Breast epithelium (tissue), 4 donors: ENCODE measurements at regions not wholly inside any gene's neighbourhood (a gene's known extent, or its start where the extent isn't known, plus 50 kb on each side); places are given as distances from the start of the nearest gene placed in this dataset.

ENCODE experiments used
- DNase-seq, 2 donors: peaks; one replicate each; pipeline ENCODE4 v3.0.0-alpha.2; 2019; ENCODE audit warnings: low spot score in 2 of 2
- H3K27ac ChIP-seq, 2 donors: fragments of 200-600 bp; sonication (generic) in 1 of 2; one replicate each; pipeline ENCODE4 v1.5.1; 2016 to 2019; ENCODE audit warnings: mild to moderate bottlenecking in 1 of 2
- H3K27me3 ChIP-seq, 2 donors: fragments of 200-600 bp; sonication (generic) in 1 of 2; one replicate each; pipeline versions ENCODE4 v1.5.1 to v1.6.0; 2017 to 2019; ENCODE audit warnings: control low read depth in 1 of 2, mild to moderate bottlenecking in 1 of 2
- H3K36me3 ChIP-seq: fragments of 200-600 bp; one replicate; pipeline ENCODE4 v1.5.1; 2019
- H3K4me1 ChIP-seq, 2 donors: fragments of 200-600 bp; sonication (generic); one replicate each; pipeline ENCODE4 v1.5.1; 2016 to 2019; ENCODE audit warnings: control low read depth in 1 of 2
- H3K4me3 ChIP-seq, 3 donors: fragments of 200-600 bp; sonication (generic); 1 replicate in 2 of 3; 2 replicates in 1 of 3; pipeline ENCODE4 v1.5.1; 2016 to 2019; ENCODE audit warnings: mild to moderate bottlenecking in 3 of 3, moderate library complexity in 2 of 3
- H3K9me3 ChIP-seq, 2 donors: fragments of 200-600 bp; sonication (generic) in 1 of 2; one replicate each; pipeline ENCODE4 v1.5.1; 2016 to 2019; ENCODE audit warnings: control low read depth in 1 of 2
- POLR2A ChIP-seq: fragments of 450-650 bp; IDR thresholded peaks from one replicate; pipeline ENCODE4 v1.6.1; 2016; ENCODE audit warnings: antibody characterized with exemption, mild to moderate bottlenecking, moderate library complexity
- POLR2AphosphoS5 ChIP-seq, 3 donors: sonication (generic); formaldehyde crosslinking; IDR thresholded peaks; one replicate each; pipeline ENCODE4 v1.6.1; 2017; ENCODE audit warnings: antibody characterized with exemption in 3 of 3
- intact Hi-C: fragments of 100-400 bp; cut with DNase I; formaldehyde crosslinking; loops from one replicate; pipeline ENCODE4 v1.15.1; 2023; ENCODE audit warnings: low total_unique reads
- TF ChIP-seq, protein P1 (sequence below), 3 donors: fragments of 450-650 bp; IDR thresholded peaks; one replicate each; pipeline ENCODE4 v1.5.1; 2016 to 2017; ENCODE audit warnings: antibody characterized with exemption in 3 of 3, mild to moderate bottlenecking in 3 of 3, moderate library complexity in 3 of 3

DNA sequence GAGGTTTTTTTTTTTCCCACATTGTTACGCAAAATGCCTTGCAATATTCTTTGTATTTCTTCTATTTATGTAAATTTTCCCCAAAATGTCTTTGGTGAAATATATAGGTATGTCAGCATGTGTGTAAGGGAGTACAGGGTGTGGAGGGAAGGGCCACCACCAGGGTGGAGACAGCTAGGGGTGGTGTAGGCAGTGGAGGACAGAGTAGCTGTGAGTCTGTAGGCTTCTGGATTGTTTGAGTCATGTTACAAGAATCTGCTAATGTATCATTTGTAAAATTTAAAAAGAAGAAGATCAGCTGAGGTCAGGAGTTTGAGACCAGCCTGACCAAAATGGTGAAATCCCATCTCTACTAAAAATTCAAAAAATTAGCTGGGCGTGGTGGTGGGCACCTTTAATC, 175.5 kb downstream of the NXNL2 start:
- no peak for DNase-seq
- Histone ChIP-seq H3K27me3 (no peaks in the 10 kb centered on the region), H3K36me3 (no peaks in the 10 kb centered on the region), H3K4me1 (no peaks in the 10 kb centered on the region), H3K9me3 (peaks cover 2 to 4% of the 10 kb centered on the region in 2 donors), H3K27ac (no peak overlapping the region), H3K4me3 (no peak overlapping the region)
- intact Hi-C loops, result no loop called here
- TF ChIP-seq POLR2A (no peak), POLR2AphosphoS5 (IDR thresholded peaks at IDR 0.05) (no peak)
- TF ChIP-seq, protein P1, sequence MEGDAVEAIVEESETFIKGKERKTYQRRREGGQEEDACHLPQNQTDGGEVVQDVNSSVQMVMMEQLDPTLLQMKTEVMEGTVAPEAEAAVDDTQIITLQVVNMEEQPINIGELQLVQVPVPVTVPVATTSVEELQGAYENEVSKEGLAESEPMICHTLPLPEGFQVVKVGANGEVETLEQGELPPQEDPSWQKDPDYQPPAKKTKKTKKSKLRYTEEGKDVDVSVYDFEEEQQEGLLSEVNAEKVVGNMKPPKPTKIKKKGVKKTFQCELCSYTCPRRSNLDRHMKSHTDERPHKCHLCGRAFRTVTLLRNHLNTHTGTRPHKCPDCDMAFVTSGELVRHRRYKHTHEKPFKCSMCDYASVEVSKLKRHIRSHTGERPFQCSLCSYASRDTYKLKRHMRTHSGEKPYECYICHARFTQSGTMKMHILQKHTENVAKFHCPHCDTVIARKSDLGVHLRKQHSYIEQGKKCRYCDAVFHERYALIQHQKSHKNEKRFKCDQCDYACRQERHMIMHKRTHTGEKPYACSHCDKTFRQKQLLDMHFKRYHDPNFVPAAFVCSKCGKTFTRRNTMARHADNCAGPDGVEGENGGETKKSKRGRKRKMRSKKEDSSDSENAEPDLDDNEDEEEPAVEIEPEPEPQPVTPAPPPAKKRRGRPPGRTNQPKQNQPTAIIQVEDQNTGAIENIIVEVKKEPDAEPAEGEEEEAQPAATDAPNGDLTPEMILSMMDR (IDR thresholded peaks at IDR 0.05), result no peak

DNA sequence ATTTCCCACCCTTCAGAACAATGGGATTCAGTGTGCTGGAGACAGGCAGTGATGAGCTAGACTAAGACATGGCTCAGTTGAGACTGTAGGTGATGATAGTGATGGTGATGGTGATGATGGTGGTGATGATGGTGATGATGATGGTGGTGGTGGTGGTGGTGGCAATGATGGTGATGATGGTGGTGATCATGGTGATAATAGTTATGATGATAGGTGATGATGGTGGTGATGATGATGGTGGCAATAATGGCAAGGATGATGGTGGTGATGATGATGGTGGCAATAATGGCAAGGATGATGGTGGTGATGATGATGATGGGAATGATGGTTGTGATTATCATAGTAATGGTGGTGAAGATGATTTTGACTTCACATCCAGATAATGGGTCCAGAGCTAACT, 176.7 kb downstream of the NXNL2 start:
- H3K27ac ChIP-seq, result no peak overlapping the region
- intact Hi-C loops, result no loop called here
- H3K4me3 ChIP-seq, result no peak overlapping the region
- no peaks in the 10 kb centered on the region for H3K27me3 ChIP-seq
- H3K4me1 ChIP-seq, result no peaks in the 10 kb centered on the region
- H3K9me3 ChIP-seq, result peaks cover 5 to 8% of the 10 kb centered on the region in 2 donors
- H3K36me3 ChIP-seq, result no peaks in the 10 kb centered on the region
- DNase-seq, result no peak
- TF ChIP-seq POLR2AphosphoS5 (IDR thresholded peaks at IDR 0.05), result no peak
- no peak for TF ChIP-seq POLR2A
- TF ChIP-seq, protein P1 (IDR thresholded peaks at IDR 0.05), result no peak

DNA sequence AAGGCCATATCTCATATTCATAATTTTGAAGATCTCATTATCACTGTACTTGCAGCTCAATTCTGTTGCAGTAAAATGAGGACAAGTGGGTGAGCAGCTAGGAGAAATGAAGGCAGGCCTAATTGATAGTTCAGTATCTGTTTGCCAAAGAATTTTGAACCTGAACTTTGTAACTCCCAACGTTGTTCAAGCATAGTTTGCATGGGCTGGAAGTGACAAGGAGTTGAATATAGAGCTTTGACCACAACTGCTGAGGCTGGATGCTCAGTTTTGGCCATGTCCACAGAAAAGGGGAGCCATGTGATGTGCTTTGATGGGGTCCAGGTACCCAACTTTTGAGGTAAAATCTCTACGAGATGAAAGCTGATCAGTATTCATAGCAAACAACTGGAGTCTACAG, 177.5 kb downstream of the NXNL2 start:
- H3K9me3 ChIP-seq, result peaks cover 5 to 8% of the 10 kb centered on the region in 2 donors
- intact Hi-C loops, result no loop called here
- TF ChIP-seq POLR2A (no peak), POLR2AphosphoS5 (IDR thresholded peaks at IDR 0.05) (no peak)
- TF ChIP-seq, protein P1 (IDR thresholded peaks at IDR 0.05), result no peak
- no peaks in the 10 kb centered on the region for H3K4me1 ChIP-seq
- no peak overlapping the region for H3K27ac ChIP-seq
- H3K27me3 ChIP-seq, result no peaks in the 10 kb centered on the region
- no peaks in the 10 kb centered on the region for H3K36me3 ChIP-seq
- no peak for DNase-seq
- H3K4me3 ChIP-seq, result no peak overlapping the region

DNA sequence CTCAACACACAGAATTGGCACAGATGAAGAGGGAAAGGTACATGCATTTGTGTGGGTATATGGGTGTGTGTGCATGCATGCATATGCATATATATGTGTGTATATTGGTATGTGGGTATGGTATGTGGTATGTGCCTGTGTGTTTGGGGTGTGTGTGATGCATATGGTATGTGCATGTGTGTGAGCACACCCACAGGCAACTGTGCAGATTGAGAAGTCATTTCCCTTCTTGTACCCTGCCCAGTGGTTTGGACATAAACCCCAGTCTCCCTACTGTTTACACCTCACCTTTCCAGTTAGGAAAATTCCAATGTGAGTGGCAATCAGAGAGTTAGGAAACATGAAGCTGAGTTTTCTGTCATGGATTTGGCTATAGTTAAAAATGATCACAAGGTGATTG, 178.0 kb downstream of the NXNL2 start:
- Histone ChIP-seq H3K36me3 (no peaks in the 10 kb centered on the region), H3K27me3 (no peaks in the 10 kb centered on the region), H3K4me3 (no peak overlapping the region), H3K4me1 (no peaks in the 10 kb centered on the region), H3K27ac (no peak overlapping the region), H3K9me3 (peaks cover 5 to 8% of the 10 kb centered on the region in 2 donors)
- DNase-seq, result no peak
- TF ChIP-seq, protein P1 (IDR thresholded peaks at IDR 0.05), result no peak
- TF ChIP-seq POLR2A (no peak), POLR2AphosphoS5 (IDR thresholded peaks at IDR 0.05) (no peak)
- intact Hi-C loops, result no loop called here

DNA sequence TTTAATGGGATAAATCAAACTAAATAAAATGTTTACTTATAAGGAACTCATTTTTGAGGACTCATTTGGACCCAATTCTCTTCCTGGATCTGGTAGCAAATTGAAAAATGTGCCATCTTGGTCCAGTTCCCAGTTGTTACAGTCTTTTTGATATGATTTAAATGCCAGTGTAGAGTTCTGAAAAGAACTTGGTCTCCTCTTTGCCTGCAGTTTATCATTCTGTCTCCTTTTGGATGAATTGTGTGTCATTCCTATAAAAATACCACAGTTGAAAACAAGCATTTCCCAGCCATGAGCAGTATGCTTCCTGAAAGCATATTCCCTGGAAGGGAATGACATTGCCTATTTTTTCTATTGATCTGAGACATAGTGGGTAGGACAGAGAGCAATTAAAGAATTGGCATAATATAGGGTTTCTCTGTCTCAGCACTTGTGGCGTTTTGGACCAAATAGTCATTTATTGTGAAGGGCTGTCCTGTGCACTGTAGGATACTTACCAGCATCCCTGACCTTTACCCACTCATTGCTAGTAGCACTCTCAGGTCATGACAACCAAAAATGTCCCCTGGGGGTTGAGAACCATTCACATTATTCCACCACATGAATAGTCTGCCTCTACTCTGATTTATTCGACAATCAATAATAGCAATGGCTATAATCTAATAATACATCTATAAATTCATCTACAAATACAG, 181.8 kb downstream of the NXNL2 start:
- H3K4me1 ChIP-seq, result no peaks in the 10 kb centered on the region
- H3K27ac ChIP-seq, result no peak overlapping the region
- intact Hi-C loops, result no loop called here
- H3K9me3 ChIP-seq, result peaks cover 5 to 8% of the 10 kb centered on the region in 2 donors
- TF ChIP-seq POLR2AphosphoS5 (IDR thresholded peaks at IDR 0.05) (no peak), POLR2A (no peak)
- TF ChIP-seq, protein P1 (IDR thresholded peaks at IDR 0.05), result no peak
- DNase-seq, result no peak
- H3K4me3 ChIP-seq, result no peak overlapping the region
- no peaks in the 10 kb centered on the region for H3K27me3 ChIP-seq
- H3K36me3 ChIP-seq, result no peaks in the 10 kb centered on the region
